SW 1271 (cell line): ENCODE measurements at regions not wholly inside any gene's neighbourhood (a gene's known extent, or its start where the extent isn't known, plus 50 kb on each side); places are given as distances from the start of the nearest gene placed in this dataset.
"Not testable (repeated sequence)": the region's sequence is repeated elsewhere in the genome, so short reads cannot be mapped to it uniquely, and the experiment has no call there.

Source experiments
- DNase-seq, 2 experiments: peaks; one replicate each; lab custom pipeline; 2025; lab: John Stamatoyannopoulos, UW

- DNase-seq = not testable (repeated sequence)
Measured at GRCh38 chr2:4988444-4988843, 703.7 kb upstream of the SOX11 start.

- no peak for DNase-seq
Measured at GRCh38 chr2:4992226-4992625, 700.0 kb upstream of the SOX11 start.

- DNase-seq = no peak
Measured at GRCh38 chr2:4995466-4995865, 696.7 kb upstream of the SOX11 start.

DNA sequence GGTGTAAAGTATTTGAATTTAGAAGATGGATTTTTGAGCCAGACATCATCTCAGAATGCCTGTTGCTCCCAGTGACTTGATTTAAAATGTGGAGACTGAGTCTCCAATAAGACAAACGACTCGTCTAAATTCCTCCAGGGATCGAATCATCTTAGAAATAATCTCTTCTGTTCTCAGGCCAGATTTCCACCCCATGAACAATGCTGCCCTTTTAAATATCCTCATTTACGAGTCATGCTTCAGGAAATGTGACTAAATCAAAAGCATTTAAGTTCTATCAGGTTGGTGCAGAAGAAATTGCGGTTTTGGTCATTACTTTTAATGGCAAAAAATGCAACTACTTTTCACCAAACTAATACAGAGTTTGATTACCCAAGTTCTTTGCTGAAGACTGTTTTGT, 684.6 kb upstream of the SOX11 start:
- DNase-seq = no peak

DNA sequence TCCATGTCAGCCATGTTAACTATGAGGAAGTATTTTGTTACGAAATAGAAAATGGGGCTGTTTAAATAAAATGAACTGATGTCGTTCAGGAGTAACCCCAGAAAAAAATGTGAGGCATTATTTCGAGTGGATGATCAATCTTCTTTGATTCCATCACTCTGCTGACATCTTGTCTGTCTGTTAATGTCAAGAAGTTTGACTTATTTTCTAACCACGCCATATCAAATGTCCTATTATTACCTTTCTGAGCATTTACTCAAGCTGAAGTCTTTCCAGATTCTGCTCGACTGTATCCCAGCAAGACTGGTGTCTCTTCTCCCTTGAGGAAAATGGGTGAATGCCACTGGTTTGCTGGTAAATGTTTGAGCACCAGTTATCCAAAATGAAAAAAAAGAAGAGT, 672.9 kb upstream of the SOX11 start:
- no peak for DNase-seq

- no peak for DNase-seq
Measured at GRCh38 chr2:5020116-5020875, 671.9 kb upstream of the SOX11 start.

- DNase-seq = no peak
Measured at GRCh38 chr2:5021136-5021535, 671.0 kb upstream of the SOX11 start.

DNA sequence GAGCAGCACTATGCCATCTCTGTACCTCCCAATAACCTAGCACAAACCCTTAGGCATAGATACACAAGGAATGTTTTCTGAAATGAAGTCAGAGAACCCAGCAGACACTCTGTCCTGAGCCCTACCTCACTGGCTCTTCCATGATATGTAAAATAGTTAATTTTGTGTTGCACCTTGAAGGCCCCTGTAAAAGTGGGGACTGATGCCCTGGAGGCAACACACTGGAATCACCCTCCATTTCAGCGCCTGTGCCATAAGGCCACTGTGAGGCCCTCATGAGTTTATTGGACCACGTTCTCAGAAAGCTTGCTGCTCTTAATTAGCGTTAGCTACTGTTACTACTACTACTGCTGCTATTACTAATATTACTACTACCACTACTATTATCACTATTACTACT, 670.1 kb upstream of the SOX11 start:
- no peak for DNase-seq

- not testable (repeated sequence) for DNase-seq
Measured at GRCh38 chr2:5022708-5023635, 669.2 kb upstream of the SOX11 start.

DNA sequence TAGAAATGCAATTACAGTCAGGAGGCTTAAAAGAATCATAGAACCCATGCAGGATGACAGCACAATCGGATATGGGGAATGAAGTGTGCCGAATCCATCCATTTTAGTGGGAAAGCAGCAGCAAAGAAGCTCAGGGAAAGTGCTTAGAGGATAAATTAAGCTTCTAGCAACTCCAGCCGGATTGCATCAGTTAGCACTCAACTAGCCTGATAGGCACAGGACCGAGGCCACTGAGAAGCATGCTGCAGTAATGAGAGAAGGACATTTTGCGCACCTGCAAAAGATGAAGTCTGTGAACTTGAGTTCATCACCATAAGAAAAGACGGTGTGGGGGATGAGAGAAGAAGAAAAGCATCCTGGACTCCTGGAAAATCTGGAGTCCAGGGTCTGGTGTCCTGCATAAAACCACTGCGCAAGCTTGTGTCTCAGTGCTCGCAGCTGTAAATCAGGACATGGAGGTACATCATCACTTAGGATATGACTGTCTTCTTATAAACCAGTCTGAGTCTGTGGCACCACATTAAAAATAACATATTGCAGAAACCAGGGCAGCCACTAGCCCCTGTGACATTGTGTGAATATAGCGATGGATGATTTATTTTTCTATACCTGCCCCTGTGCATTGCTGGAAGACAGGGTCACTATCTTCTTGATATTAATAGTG, 665.5 kb upstream of the SOX11 start:
- DNase-seq = no peak

GRCh38 chr2:5035057-5035488, 657.1 kb upstream of the SOX11 start:
- no peak for DNase-seq

DNA sequence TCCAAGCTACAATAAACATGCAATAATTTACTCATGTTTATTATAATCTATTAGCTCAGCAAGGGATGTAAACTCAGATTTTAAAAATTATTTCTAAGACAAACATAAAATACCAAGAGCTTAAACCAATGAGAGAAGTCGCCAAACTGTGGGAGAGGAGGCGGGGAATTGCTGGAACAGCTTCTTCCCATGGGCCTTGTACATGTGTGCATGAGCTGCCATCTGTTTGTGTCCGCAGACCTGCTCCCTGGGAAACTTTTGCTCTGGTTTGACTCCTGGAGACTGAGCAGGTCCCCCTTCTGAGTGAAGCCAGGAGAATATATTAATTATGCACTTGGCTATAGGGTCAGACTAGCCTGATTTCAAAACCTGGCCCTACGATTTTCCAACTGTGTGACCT, 655.9 kb upstream of the SOX11 start:
- DNase-seq = no peak

- DNase-seq = no peak
Measured at GRCh38 chr2:5039241-5039975, 652.8 kb upstream of the SOX11 start.

- no peak for DNase-seq
Measured at GRCh38 chr2:5040571-5040970, 651.6 kb upstream of the SOX11 start.

DNA sequence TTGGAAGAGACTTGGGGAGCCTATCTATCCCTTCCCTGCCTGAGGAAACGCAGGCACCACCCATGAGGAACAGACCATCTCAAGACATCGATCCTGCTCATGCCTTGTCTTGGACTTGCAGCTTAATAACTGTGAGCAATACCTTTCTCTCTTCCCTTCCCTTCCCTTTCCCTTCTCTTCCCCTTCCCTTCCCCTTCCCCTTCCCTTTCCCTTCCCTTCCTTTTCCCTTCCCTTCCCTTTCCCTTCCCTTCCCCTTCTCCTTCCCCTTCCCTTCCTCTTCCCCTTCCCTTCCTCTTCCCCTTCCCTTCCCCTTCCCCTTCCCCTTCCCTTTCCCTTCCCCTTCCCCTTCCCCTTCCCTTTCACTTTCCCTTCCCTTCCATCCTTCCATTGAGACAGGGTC, 650.7 kb upstream of the SOX11 start:
- no peak for DNase-seq

GRCh38 chr2:5042666-5043440, 649.3 kb upstream of the SOX11 start:
- no peak for DNase-seq

DNA sequence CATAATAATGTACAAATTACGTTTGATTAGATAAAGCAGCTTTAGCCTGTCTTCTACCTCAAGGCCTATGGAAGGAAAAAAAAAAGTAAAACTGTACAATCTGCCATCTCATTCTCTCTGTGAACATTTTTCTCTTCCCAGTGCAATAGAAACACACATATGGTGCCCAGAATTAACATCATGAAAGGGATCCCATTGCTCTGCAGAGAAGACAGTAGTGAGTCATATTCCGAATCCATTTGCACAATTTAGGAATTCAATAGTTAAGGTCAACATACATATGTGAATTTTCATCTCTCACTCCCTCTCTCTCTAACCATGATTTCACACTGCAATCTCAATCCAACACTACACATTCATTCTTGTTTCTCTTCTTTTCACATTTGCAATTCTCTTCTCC, 640.9 kb upstream of the SOX11 start:
- DNase-seq = no peak

DNA sequence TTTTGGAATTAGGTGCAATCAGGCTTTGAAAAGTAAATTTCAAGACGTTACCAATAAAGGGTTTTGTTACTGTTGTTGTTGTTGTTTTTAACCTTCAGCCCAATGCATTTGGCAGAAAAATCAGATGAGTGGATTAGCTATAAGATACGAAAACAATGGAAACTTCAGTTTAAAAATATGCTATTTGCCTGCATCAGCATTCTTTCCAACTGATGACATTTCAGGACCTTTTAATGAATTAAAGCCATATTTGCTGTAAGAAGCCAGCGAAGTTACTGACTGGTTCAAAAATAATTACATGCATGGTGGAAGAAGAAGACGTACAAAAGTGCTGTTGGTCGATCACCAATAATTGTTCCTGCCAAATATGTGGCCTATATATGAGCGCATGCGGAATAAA, 639.3 kb upstream of the SOX11 start:
- no peak for DNase-seq

DNA sequence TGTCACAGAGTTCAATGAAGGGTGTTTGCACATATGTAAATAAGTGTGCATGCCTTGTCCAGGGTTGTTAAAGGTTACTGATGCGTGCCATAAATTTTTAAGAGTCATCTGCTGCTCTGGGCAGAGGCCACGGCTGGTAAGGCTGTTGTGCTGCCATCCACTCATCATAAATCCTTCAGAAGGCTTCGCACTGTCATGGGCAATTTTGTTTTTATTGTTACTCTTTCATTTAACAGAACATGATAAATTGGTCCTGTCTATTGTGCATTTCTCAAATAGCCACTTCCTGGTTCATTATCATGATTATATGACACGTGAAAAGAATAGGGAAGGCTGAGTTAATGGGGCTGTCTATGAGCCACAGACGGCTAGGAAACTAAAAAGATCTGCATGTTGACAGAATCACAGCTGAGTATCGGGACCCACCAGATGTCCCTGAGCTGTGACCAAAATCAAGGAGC, 634.3 kb upstream of the SOX11 start:
- no peak for DNase-seq

- DNase-seq = no peak
Measured at GRCh38 chr2:5060956-5061355, 631.2 kb upstream of the SOX11 start.

DNA sequence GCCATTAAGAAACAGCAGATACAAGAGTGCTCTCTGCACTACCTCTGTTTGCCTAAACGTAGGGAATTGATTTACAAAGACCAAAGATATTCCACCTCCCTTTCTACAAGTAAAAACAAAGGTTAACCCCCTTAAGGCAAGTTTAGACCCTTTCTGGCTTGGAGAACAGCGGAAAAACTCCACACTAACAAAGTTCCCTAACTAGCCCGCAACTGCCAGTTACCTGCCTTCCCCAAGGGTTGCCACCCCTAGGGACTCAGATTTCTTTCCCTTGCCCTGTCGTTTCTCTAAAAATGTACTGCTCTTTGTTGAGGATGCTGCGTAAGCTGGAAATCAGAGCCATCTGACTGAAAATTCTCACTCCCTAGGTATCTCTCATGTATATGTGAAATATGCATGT, 627.5 kb upstream of the SOX11 start:
- DNase-seq = no peak
